CD4-positive, CD25-positive, alpha-beta regulatory T cell (primary cell): ENCODE measurements at regions not wholly inside any gene's neighbourhood (a gene's known extent, or its start where the extent isn't known, plus 50 kb on each side); places are given as distances from the start of the nearest gene placed in this dataset.
"Not testable (repeated sequence)": the region's sequence is repeated elsewhere in the genome, so short reads cannot be mapped to it uniquely, and the experiment has no call there.

ENCODE experiments used
- ATAC-seq, 2 donors: fragments of 150-1000 bp; cut with Tn5 transposase; one replicate each; pipeline ENCODE4 v1.10.0; 2021; ENCODE audit warnings: low read depth in 2 of 2, moderate number of reproducible peaks in 2 of 2, moderate library complexity in 1 of 2
- DNase-seq, 3 donors: peaks; one replicate each; pipeline versions ENCODE4 v3.0.0 to v3.0.0-alpha.2; 2012 to 2022; ENCODE audit warnings: mixed read lengths in 1 of 3
- H3K27ac ChIP-seq: one replicate; pipeline ENCODE4 v1.7.0; 2013; ENCODE audit warnings: mild to moderate bottlenecking, low read length; ENCODE audit not compliant: insufficient read depth, poor library complexity, severe bottlenecking
- H3K27me3 ChIP-seq: one replicate; pipeline ENCODE4 v1.7.0; 2013; ENCODE audit warnings: low read length; ENCODE audit not compliant: control insufficient read depth, insufficient read depth
- H3K36me3 ChIP-seq: one replicate; pipeline ENCODE4 v1.7.0; 2013; ENCODE audit warnings: mild to moderate bottlenecking, low read length, moderate library complexity; ENCODE audit not compliant: control insufficient read depth, insufficient read depth
- H3K4me1 ChIP-seq: 2 replicates; pipeline ENCODE4 v1.7.0; 2013; ENCODE audit warnings: mild to moderate bottlenecking, low read length; ENCODE audit not compliant: insufficient read depth, control insufficient read depth, poor library complexity, severe bottlenecking
- H3K4me3 ChIP-seq: one replicate; pipeline ENCODE4 v1.7.0; 2013; ENCODE audit warnings: low read depth, mild to moderate bottlenecking, low read length, moderate library complexity
- H3K9me3 ChIP-seq, 2 experiments: 1 replicate in 1 of 2; 2 replicates in 1 of 2; pipeline ENCODE4 v1.7.0; 2013; ENCODE audit warnings: low read length in 2 of 2, mild to moderate bottlenecking in 1 of 2, moderate library complexity in 1 of 2; ENCODE audit not compliant: control insufficient read depth in 2 of 2
- H3K27ac Mint-ChIP-seq, 3 donors: one replicate each; pipeline ENCODE4 v1.8.0; 2020 to 2022; ENCODE audit warnings: mild to moderate bottlenecking in 3 of 3, mixed read lengths in 3 of 3, moderate library complexity in 2 of 3
- H3K27me3 Mint-ChIP-seq: one replicate; pipeline ENCODE4 v1.8.0; 2022; ENCODE audit warnings: mild to moderate bottlenecking, mixed read lengths
- H3K36me3 Mint-ChIP-seq: one replicate; pipeline ENCODE4 v1.8.0; 2020; ENCODE audit warnings: mixed read lengths
- H3K4me1 Mint-ChIP-seq, 4 donors: one replicate each; pipeline ENCODE4 v1.8.0; 2020 to 2022; ENCODE audit warnings: mixed read lengths in 4 of 4, mild to moderate bottlenecking in 1 of 4
- H3K4me3 Mint-ChIP-seq, 4 donors: one replicate each; pipeline ENCODE4 v1.8.0; 2020 to 2022; ENCODE audit warnings: mild to moderate bottlenecking in 4 of 4, mixed read lengths in 4 of 4, moderate library complexity in 3 of 4
- H3K9me3 Mint-ChIP-seq, 7 donors: one replicate each; pipeline ENCODE4 v1.8.0; 2020 to 2022; ENCODE audit warnings: mixed read lengths in 7 of 7, mild to moderate bottlenecking in 3 of 7, moderate library complexity in 2 of 7

DNA sequence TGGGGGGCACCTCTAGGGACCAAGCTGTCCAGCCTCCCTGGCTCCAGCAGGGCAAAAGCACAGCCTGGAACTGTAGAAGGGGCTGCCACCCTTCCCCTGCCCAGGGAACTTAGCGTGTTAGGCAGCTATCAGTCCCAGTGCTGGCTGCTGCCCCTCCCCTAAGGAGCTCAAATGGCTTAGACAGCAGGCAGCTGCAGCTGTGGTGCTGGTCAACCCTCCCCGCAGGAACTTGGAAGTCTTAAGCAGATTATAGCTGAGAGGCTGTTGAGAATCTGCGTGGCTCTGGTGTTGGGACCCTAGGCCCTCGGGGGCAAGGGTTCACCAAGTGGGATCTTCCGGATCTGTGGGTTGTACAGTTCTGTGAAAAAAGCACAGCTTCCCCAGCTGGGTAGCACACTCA is 536.5 kb upstream of the CDH10 start:
- no peaks in the 10 kb centered on the region for H3K36me3 Mint-ChIP-seq
- no peak overlapping the region for H3K27ac ChIP-seq
- H3K27me3 ChIP-seq = no peaks in the 10 kb centered on the region
- no peaks in the 10 kb centered on the region for H3K4me1 ChIP-seq
- H3K27ac Mint-ChIP-seq = no peak overlapping the region
- no peak overlapping the region for H3K4me3 Mint-ChIP-seq
- DNase-seq (no peak), ATAC-seq (no peak)
- H3K9me3 ChIP-seq = peaks cover 4 to 5% of the 10 kb centered on the region in 2 experiments
- no peaks in the 10 kb centered on the region for H3K36me3 ChIP-seq
- peaks cover 4 to 27% (median 14%) of the 10 kb centered on the region in 7 donors for H3K9me3 Mint-ChIP-seq
- peaks cover 0 to 5% (median 0%) of the 10 kb centered on the region in 4 donors for H3K4me1 Mint-ChIP-seq
- H3K27me3 Mint-ChIP-seq = no peaks in the 10 kb centered on the region
- H3K4me3 ChIP-seq = no peak overlapping the region

- not testable (repeated sequence) for H3K27me3 ChIP-seq, H3K36me3 ChIP-seq, DNase-seq, ATAC-seq, H3K27ac ChIP-seq, H3K4me1 ChIP-seq, H3K4me1 Mint-ChIP-seq, H3K27ac Mint-ChIP-seq, H3K4me3 Mint-ChIP-seq, H3K4me3 ChIP-seq, H3K36me3 Mint-ChIP-seq, H3K27me3 Mint-ChIP-seq
- H3K9me3 ChIP-seq = peaks cover 4 to 15% of the 10 kb centered on the region in 2 experiments
- peaks cover 3 to 14% (median 7%) of the 10 kb centered on the region in 7 donors for H3K9me3 Mint-ChIP-seq
Measured at GRCh38 chr5:25162616-25163015, 517.8 kb upstream of the CDH10 start.

DNA sequence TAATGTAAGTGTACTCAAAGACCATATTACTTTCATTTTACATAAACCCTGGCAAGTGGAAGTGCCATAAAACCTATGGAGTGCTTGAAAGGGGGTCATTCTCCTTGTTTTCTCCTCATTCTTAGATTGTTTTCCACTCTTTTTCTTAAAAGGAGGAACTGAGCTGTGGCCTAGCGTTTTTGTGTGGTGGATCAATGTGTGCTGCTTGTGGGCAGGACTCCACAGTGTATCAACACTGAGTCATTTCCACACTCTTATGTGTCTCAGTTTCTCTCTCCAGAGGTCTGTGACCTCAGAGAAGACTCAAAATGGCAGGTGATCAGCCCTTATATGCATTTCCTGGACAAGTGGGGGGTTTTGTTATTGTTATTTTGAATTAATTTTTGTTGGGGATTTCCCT is 516.1 kb upstream of the CDH10 start:
- no peak for ATAC-seq

DNA sequence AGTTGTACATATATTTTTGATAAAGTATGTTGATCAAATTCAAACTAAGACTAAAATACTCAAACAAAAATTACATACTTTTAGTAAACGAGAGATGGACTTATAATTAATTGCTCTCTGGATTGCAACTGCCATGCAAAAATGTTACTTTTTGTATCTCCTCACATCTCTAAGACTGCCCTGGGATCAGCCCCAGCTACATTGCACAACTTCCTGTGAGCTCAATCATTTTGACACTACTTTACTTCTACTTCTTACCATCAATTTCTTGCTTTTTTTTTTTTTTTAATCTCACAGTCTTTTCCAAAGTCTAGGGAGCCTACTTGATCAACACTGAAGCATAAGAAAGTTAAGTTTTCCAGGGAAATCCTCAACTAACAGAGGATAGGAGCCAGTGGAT is 506.0 kb upstream of the CDH10 start:
- Histone ChIP-seq H3K27me3 (no peaks in the 10 kb centered on the region), H3K9me3 (peaks cover 2 to 5% of the 10 kb centered on the region in 2 experiments), H3K36me3 (no peaks in the 10 kb centered on the region), H3K27ac (no peak overlapping the region), H3K4me1 (no peaks in the 10 kb centered on the region), H3K4me3 (no peak overlapping the region)
- ATAC-seq (no peak), DNase-seq (no peak)
- Mint-ChIP-seq H3K27me3 (no peaks in the 10 kb centered on the region), H3K9me3 (peaks cover 1 to 31% (median 12%) of the 10 kb centered on the region in 7 donors), H3K27ac (no peak overlapping the region), H3K4me3 (no peak overlapping the region), H3K4me1 (no peaks in the 10 kb centered on the region), H3K36me3 (no peaks in the 10 kb centered on the region)

More for the DNA sequence above, 516.1 kb upstream of the CDH10 start:
- H3K36me3 ChIP-seq = no peaks in the 10 kb centered on the region
- H3K27ac Mint-ChIP-seq = no peak overlapping the region
- peaks cover 5 to 15% of the 10 kb centered on the region in 2 experiments for H3K9me3 ChIP-seq
- no peaks in the 10 kb centered on the region for H3K27me3 Mint-ChIP-seq
- peaks cover 4 to 14% (median 10%) of the 10 kb centered on the region in 7 donors for H3K9me3 Mint-ChIP-seq
- H3K4me1 ChIP-seq = no peaks in the 10 kb centered on the region
- H3K36me3 Mint-ChIP-seq = no peaks in the 10 kb centered on the region
- DNase-seq = no peak
- H3K4me3 Mint-ChIP-seq = no peak overlapping the region
- no peaks in the 10 kb centered on the region for H3K27me3 ChIP-seq
- no peak overlapping the region for H3K4me3 ChIP-seq
- H3K27ac ChIP-seq = no peak overlapping the region
- H3K4me1 Mint-ChIP-seq = no peaks in the 10 kb centered on the region

DNA sequence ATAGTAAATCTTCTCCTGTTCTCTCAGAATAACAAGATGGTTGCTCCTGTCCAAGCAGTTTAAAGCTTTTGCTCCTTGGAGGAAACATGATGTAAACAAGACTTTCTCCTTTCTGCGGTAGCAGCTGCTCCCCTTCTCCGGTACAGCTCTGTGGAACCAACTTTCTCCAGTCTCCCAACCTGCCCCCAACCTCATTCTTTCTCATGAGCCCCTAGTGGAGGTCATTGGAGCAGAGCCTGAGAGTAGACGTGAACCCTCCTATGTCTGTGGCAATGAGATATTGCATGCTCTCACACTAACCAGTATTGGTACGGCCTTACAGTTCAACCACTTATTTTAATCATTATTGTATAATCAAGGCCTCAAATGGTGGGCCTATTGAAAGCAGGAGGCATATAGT is 483.8 kb upstream of the CDH10 start:
- H3K27me3 ChIP-seq = no peaks in the 10 kb centered on the region
- peak overlapping the region in 1 of 4 donors; percentile 51 for H3K4me3 Mint-ChIP-seq
- no peaks in the 10 kb centered on the region for H3K4me1 ChIP-seq
- H3K27ac Mint-ChIP-seq = no peak overlapping the region
- no peaks in the 10 kb centered on the region for H3K36me3 Mint-ChIP-seq
- no peak for ATAC-seq
- H3K36me3 ChIP-seq = no peaks in the 10 kb centered on the region
- H3K9me3 Mint-ChIP-seq = peaks cover 0 to 32% (median 11%) of the 10 kb centered on the region in 7 donors
- H3K9me3 ChIP-seq = peaks cover 3 to 6% of the 10 kb centered on the region in 2 experiments
- H3K4me1 Mint-ChIP-seq = no peaks in the 10 kb centered on the region
- no peak overlapping the region for H3K27ac ChIP-seq
- no peak overlapping the region for H3K4me3 ChIP-seq
- DNase-seq = no peak
- no peaks in the 10 kb centered on the region for H3K27me3 Mint-ChIP-seq

DNA sequence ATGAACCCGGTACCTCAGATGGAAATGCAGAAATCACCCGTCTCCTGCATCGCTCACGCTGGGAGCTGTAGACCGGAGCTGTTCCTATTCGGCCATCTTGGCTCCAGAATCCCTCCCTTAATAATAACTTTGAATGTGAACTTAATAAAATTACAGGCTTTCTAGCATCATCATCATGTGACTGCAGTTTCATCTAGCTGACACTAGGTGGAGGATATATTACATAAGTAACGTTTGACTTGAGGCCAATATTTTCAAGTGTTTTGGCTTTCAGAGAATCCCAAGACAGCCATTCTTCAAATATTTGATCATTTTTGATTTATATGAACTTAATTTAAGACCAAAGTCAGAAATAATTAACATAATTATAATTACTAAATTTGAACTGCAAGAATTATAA is 474.9 kb upstream of the CDH10 start:
- H3K27me3 Mint-ChIP-seq = no peaks in the 10 kb centered on the region

GRCh38 chr5:25107853-25108252 is 463.1 kb upstream of the CDH10 start:
- no peaks in the 10 kb centered on the region for H3K27me3 ChIP-seq
- Mint-ChIP-seq H3K27ac (no peak overlapping the region), H3K36me3 (no peaks in the 10 kb centered on the region), H3K4me1 (no peaks in the 10 kb centered on the region), H3K9me3 (peaks cover 0 to 20% (median 7%) of the 10 kb centered on the region in 7 donors), H3K27me3 (no peaks in the 10 kb centered on the region), H3K4me3 (no peak overlapping the region)
- H3K9me3 ChIP-seq = peaks cover 0 to 12% of the 10 kb centered on the region in 2 experiments
- H3K27ac ChIP-seq = no peak overlapping the region
- no peaks in the 10 kb centered on the region for H3K4me1 ChIP-seq
- H3K36me3 ChIP-seq = no peaks in the 10 kb centered on the region
- ATAC-seq (no peak), DNase-seq (no peak)
- no peak overlapping the region for H3K4me3 ChIP-seq

More for the DNA sequence above, 474.9 kb upstream of the CDH10 start:
- no peak for DNase-seq
- H3K27ac Mint-ChIP-seq = no peak overlapping the region
- peaks cover 0 to 19% (median 4%) of the 10 kb centered on the region in 7 donors for H3K9me3 Mint-ChIP-seq
- Histone ChIP-seq H3K27me3 (no peaks in the 10 kb centered on the region), H3K9me3 (peaks cover 0 to 15% of the 10 kb centered on the region in 2 experiments), H3K4me3 (no peak overlapping the region), H3K36me3 (no peaks in the 10 kb centered on the region), H3K4me1 (no peaks in the 10 kb centered on the region), H3K27ac (no peak overlapping the region)
- no peak overlapping the region for H3K4me3 Mint-ChIP-seq
- no peak for ATAC-seq
- no peaks in the 10 kb centered on the region for H3K36me3 Mint-ChIP-seq
- no peaks in the 10 kb centered on the region for H3K4me1 Mint-ChIP-seq

GRCh38 chr5:25099538-25099937 is 454.8 kb upstream of the CDH10 start:
- no peaks in the 10 kb centered on the region for H3K36me3 Mint-ChIP-seq
- H3K9me3 Mint-ChIP-seq = peaks cover 0 to 24% (median 8%) of the 10 kb centered on the region in 7 donors
- ATAC-seq (no peak), DNase-seq (no peak)
- H3K4me3 Mint-ChIP-seq = no peak overlapping the region
- no peaks in the 10 kb centered on the region for H3K36me3 ChIP-seq
- H3K27me3 ChIP-seq = no peaks in the 10 kb centered on the region
- no peaks in the 10 kb centered on the region for H3K27me3 Mint-ChIP-seq
- H3K4me1 Mint-ChIP-seq = no peaks in the 10 kb centered on the region
- H3K4me3 ChIP-seq = no peak overlapping the region
- H3K27ac ChIP-seq = no peak overlapping the region
- H3K4me1 ChIP-seq = no peaks in the 10 kb centered on the region
- H3K27ac Mint-ChIP-seq = no peak overlapping the region
- H3K9me3 ChIP-seq = peaks cover 0 to 8% of the 10 kb centered on the region in 2 experiments
